Ovary (tissue), 7 donors: ENCODE measurements at regions not wholly inside any gene's neighbourhood (a gene's known extent, or its start where the extent isn't known, plus 50 kb on each side); places are given as distances from the start of the nearest gene placed in this dataset.

Experiments
- DNase-seq, 5 donors: peaks; one replicate each; pipeline ENCODE4 v3.0.0-alpha.2; 2019 to 2020
- H3K27ac ChIP-seq, 2 donors: fragments of 200-600 bp; one replicate each; pipeline versions ENCODE4 v1.5.1 to v1.8.0; 2019 to 2022
- H3K27me3 ChIP-seq: fragments of 200-600 bp; one replicate; pipeline ENCODE4 v1.8.0; 2022
- H3K36me3 ChIP-seq: fragments of 200-600 bp; sonication (generic); one replicate; pipeline ENCODE4 v1.5.1; 2019
- H3K4me1 ChIP-seq: one replicate; pipeline ENCODE4 v1.8.1; 2013; ENCODE audit warnings: mild to moderate bottlenecking, moderate library complexity; ENCODE audit not compliant: insufficient read depth
- H3K4me3 ChIP-seq: fragments of 200-600 bp; sonication (generic); one replicate; pipeline ENCODE4 v1.5.1; 2017
- H3K9me3 ChIP-seq, 2 donors: fragments of 200-600 bp in 1 of 2; sonication (generic) in 1 of 2; one replicate each; pipeline versions ENCODE4 v1.5.1 to v1.8.1; 2013 to 2019; ENCODE audit warnings: mild to moderate bottlenecking in 1 of 2, moderate library complexity in 1 of 2
- CTCF ChIP-seq, 3 donors: fragments of 450-650 bp in 2 of 3; fragments of 200-600 bp in 1 of 3; IDR thresholded peaks; one replicate each; pipeline versions ENCODE4 v1.5.1 to v1.8.0; 2016 to 2022; ENCODE audit warnings: antibody characterized with exemption in 3 of 3, mild to moderate bottlenecking in 1 of 3
- EP300 ChIP-seq: sonication (generic); formaldehyde crosslinking; IDR thresholded peaks from one replicate; pipeline ENCODE4 v1.6.1; 2017; ENCODE audit warnings: antibody characterized with exemption
- POLR2A ChIP-seq: fragments of 450-650 bp; IDR thresholded peaks from one replicate; pipeline ENCODE4 v1.6.1; 2017; ENCODE audit warnings: antibody characterized with exemption, mild to moderate bottlenecking, moderate library complexity
- WGBS, 3 donors: extraction: QIAGEN DNeasy Blood & Tissue Kit in 1 of 3; methylation state at CpG; one replicate each; pipeline versions ENCODE4 v1.1.5 to v1.1.7; 2013 to 2017; 5-methylcytosine and 5-hydroxymethylcytosine counted together
- intact Hi-C, 4 donors: fragments of 100-400 bp; cut with DNase I; formaldehyde crosslinking; loops; one replicate each; pipeline versions ENCODE4 v1.11.0 to v1.15.1; 2022 to 2023
- donor health status: DM: no; HTN: no; CAD: no; lungs with moderate emphysema.
- donor health status: DM: no; HTN: no; CAD: no.
- donor health status: Bipolar disorder and iron deficiency.
- donor health status: DM: no; HTN: no; CAD: no.
- donor health status: DM: yes; HTN: yes; CAD: no.

GRCh38 chrX:138008281-138008680, 442.4 kb downstream of the ZIC3 start:
- Histone ChIP-seq H3K27ac (no peak overlapping the region), H3K9me3 (no peaks in the 10 kb centered on the region), H3K4me3 (no peak overlapping the region), H3K27me3 (no peaks in the 10 kb centered on the region), H3K36me3 (no peaks in the 10 kb centered on the region), H3K4me1 (no peaks in the 10 kb centered on the region)
- WGBS, 3 donors: 15 to 18% (median 17%) methylated on average over 5 of the region's 5 CpGs
- intact Hi-C loops: no loop called here
- DNase-seq: no peak
- TF ChIP-seq EP300 (no peak), CTCF (IDR thresholded peaks at IDR 0.05) (no peak), POLR2A (no peak)

GRCh38 chrX:138011468-138011867, 445.5 kb downstream of the ZIC3 start:
- no peaks in the 10 kb centered on the region for H3K27me3 ChIP-seq
- no peak for TF ChIP-seq POLR2A
- no peak for TF ChIP-seq EP300
- TF ChIP-seq CTCF (IDR thresholded peaks at IDR 0.05): no peak
- no peak for DNase-seq
- no peak overlapping the region for H3K27ac ChIP-seq
- no peaks in the 10 kb centered on the region for H3K4me1 ChIP-seq
- no peaks in the 10 kb centered on the region for H3K9me3 ChIP-seq
- H3K36me3 ChIP-seq: no peaks in the 10 kb centered on the region
- intact Hi-C loops: no loop called here
- H3K4me3 ChIP-seq: no peak overlapping the region
- 74 to 86% (median 75%) methylated on average over 2 of the region's 2 CpGs for WGBS, 3 donors

- H3K36me3 ChIP-seq: no peaks in the 10 kb centered on the region
- 51 to 54% (median 52%) methylated on average over 3 of the region's 3 CpGs for WGBS, 3 donors
- no peaks in the 10 kb centered on the region for H3K4me1 ChIP-seq
- H3K27me3 ChIP-seq: no peaks in the 10 kb centered on the region
- TF ChIP-seq POLR2A (no peak), CTCF (IDR thresholded peaks at IDR 0.05) (no peak), EP300 (no peak)
- H3K4me3 ChIP-seq: no peak overlapping the region
- intact Hi-C loops: no loop called here
- DNase-seq: no peak
- no peak overlapping the region for H3K27ac ChIP-seq
- H3K9me3 ChIP-seq: no peaks in the 10 kb centered on the region
Measured at GRCh38 chrX:138014577-138014976, 448.6 kb downstream of the ZIC3 start.

GRCh38 chrX:138018145-138018799, 452.3 kb downstream of the ZIC3 start:
- 23 to 31% (median 30%) methylated on average over 1 of the region's 1 CpG for WGBS, 3 donors
- intact Hi-C loops: no loop called here

More at GRCh38 chrX:138018145-138018799, 452.3 kb downstream of the ZIC3 start:
- TF ChIP-seq EP300: no peak
- no peak for TF ChIP-seq POLR2A
- no peak for TF ChIP-seq CTCF (IDR thresholded peaks at IDR 0.05)
- H3K36me3 ChIP-seq: no peaks in the 10 kb centered on the region
- no peak overlapping the region for H3K4me3 ChIP-seq
- H3K9me3 ChIP-seq: no peaks in the 10 kb centered on the region
- no peaks in the 10 kb centered on the region for H3K27me3 ChIP-seq
- no peak for DNase-seq
- H3K4me1 ChIP-seq: no peaks in the 10 kb centered on the region
- H3K27ac ChIP-seq: no peak overlapping the region
